K562 (cell line): ENCODE measurements at regions not wholly inside any gene's neighbourhood (a gene's known extent, or its start where the extent isn't known, plus 50 kb on each side); places are given as distances from the start of the nearest gene placed in this dataset.

Experiments
- ATAC-seq: fragments of 200-7000 bp; cut with Tn5 transposase; 3 replicates; pipeline ENCODE4 v1.9.1; 2020; ENCODE audit warnings: moderate library complexity
- BruUV-seq: library from RNA; stranded (reverse); fragments of 400-500 nt; replicated peaks from 2 replicates; lab custom pipeline; 2021; lab: Mats Ljungman, UMichigan
- CTCF ChIA-PET: fragments of 300-600 bp; formaldehyde crosslinking; extraction: SDS; loops from one replicate; lab custom pipeline; 2021; ENCODE audit warnings: low intra/inter-chr PET ratio; lab: Yijun Ruan, JAX
- POLR2A ChIA-PET: fragments of 300-600, 350-650 bp; sonication (Branson Sonifier 250); formaldehyde crosslinking; extraction: SDS; loops from one replicate; lab custom pipeline; 2021; ENCODE audit warnings: antibody characterized with exemption, inconsistent platforms; lab: Yijun Ruan, JAX
- DNase-seq, 4 experiments: peaks; one replicate each; pipeline versions ENCODE4 v3.0.0 to v3.0.0-alpha.2; 2011 to 2018; ENCODE audit warnings: low spot score in 3 of 4, mixed read lengths in 3 of 4; ENCODE audit errors: extremely low read depth in 1 of 4
- FAIRE-seq: peaks from 2 replicates; lab custom pipeline; 2011; peaks lifted over from hg19 to GRCh38; lab: Jason Lieb, UNC
- H2AFZ ChIP-seq: 2 replicates; pipeline ENCODE4 v1.6.0; 2011; ENCODE audit warnings: low read depth, low read length, control low read depth, inconsistent platforms
- H3K27ac ChIP-seq: fragments of 200-600 bp; 3 replicates; pipeline ENCODE4 v1.8.0; 2011; ENCODE audit warnings: low read depth, mild to moderate bottlenecking, control low read depth, inconsistent platforms, low read length, moderate library complexity, mixed read lengths; ENCODE audit errors: extremely low read depth
- H3K27me3 ChIP-seq, 2 experiments: fragments of 300-600 bp in 1 of 2; 2 replicates in 1 of 2; 3 replicates in 1 of 2; pipeline versions ENCODE4 v1.6.0 to v1.8.0; 2011; ENCODE audit warnings: inconsistent platforms in 2 of 2, low read length in 2 of 2, mild to moderate bottlenecking in 1 of 2, mixed read lengths in 1 of 2, moderate library complexity in 1 of 2; ENCODE audit not compliant: control insufficient read depth in 2 of 2, insufficient read depth in 2 of 2
- H3K36me3 ChIP-seq: fragments of 300-600 bp; 3 replicates; pipeline ENCODE4 v1.8.0; 2011; ENCODE audit warnings: mild to moderate bottlenecking, low read length, inconsistent platforms; ENCODE audit not compliant: control insufficient read depth, insufficient read depth
- H3K4me1 ChIP-seq, 2 experiments: fragments of 200-600 bp in 1 of 2; replicated peaks in 1 of 2; 2 replicates in 1 of 2; 3 replicates in 1 of 2; pipeline versions ENCODE4 v1.5.1 to v1.8.0; 2011; ENCODE audit warnings: inconsistent platforms in 2 of 2, low read length in 2 of 2, mild to moderate bottlenecking in 1 of 2, mixed read lengths in 1 of 2, moderate library complexity in 1 of 2; ENCODE audit not compliant: control insufficient read depth in 2 of 2, insufficient read depth in 2 of 2
- H3K4me2 ChIP-seq: 2 replicates; pipeline ENCODE4 v1.6.1; 2011; ENCODE audit warnings: low read length, control low read depth, inconsistent platforms, mixed read lengths; ENCODE audit not compliant: insufficient read depth
- H3K4me3 ChIP-seq: fragments of 200-600 bp; sonication (generic), shearing (Covaris generic); 2 replicates; pipeline ENCODE4 v1.5.1; 2016; ENCODE audit warnings: control low read depth, inconsistent platforms
- H3K79me2 ChIP-seq: fragments of 200-600 bp; 3 replicates; pipeline ENCODE4 v1.8.0; 2011; ENCODE audit warnings: low read length, inconsistent platforms; ENCODE audit not compliant: control insufficient read depth, insufficient read depth
- H3K9ac ChIP-seq, 2 experiments: 2 replicates each; pipeline versions ENCODE4 v1.6.0 to v1.6.1; 2011; ENCODE audit warnings: low read depth in 2 of 2, low read length in 2 of 2, control low read depth in 1 of 2, inconsistent platforms in 1 of 2, mild to moderate bottlenecking in 1 of 2, mixed read lengths in 1 of 2; ENCODE audit not compliant: insufficient read depth in 1 of 2
- H3K9me1 ChIP-seq: one replicate; pipeline ENCODE4 v1.6.0; 2011; ENCODE audit warnings: inconsistent platforms, mild to moderate bottlenecking, low read length, moderate library complexity; ENCODE audit not compliant: control insufficient read depth, insufficient read depth
- H3K9me3 ChIP-seq: replicated peaks from 2 replicates; pipeline ENCODE4 v1.5.1; 2011; ENCODE audit warnings: low read depth, low read length, inconsistent platforms; ENCODE audit not compliant: control insufficient read depth, insufficient read depth
- H4K20me1 ChIP-seq: replicated peaks from 2 replicates; pipeline ENCODE4 v1.6.1; 2011; ENCODE audit warnings: low read length, inconsistent platforms, mixed read lengths; ENCODE audit not compliant: control insufficient read depth, insufficient read depth
- ESRRB ChIP-seq: fragments of 250-450 bp; sonication (Bioruptor Pico); IDR thresholded peaks from 2 replicates; pipeline ENCODE4 v1.5.0; 2020; ENCODE audit warnings: mild to moderate bottlenecking, moderate library complexity, borderline replicate concordance
- LARP7 ChIP-seq: fragments of 450-650 bp; IDR thresholded peaks from 2 replicates; pipeline ENCODE4 v1.6.1; 2016
- WGBS: fragments of 100-300 bp; shearing (Covaris generic); methylation state at CpG from one replicate; pipeline ENCODE4 v1.1.6; 2016; ENCODE audit warnings: low coverage, mixed read lengths; ENCODE audit not compliant: insufficient coverage; ENCODE audit errors: missing lambda C conversion rate; 5-methylcytosine and 5-hydroxymethylcytosine counted together
- in situ Hi-C: fragments of 300-500 bp; cut with MboI; formaldehyde crosslinking; loops from 4 replicates; pipeline ENCODE4 v1.15.0; 2018; ENCODE audit warnings: inconsistent platforms, mixed read lengths
- intact Hi-C: fragments of 100-400 bp; cut with micrococcal nuclease; formaldehyde crosslinking; loops from 2 replicates; pipeline ENCODE4 v1.14.2; 2022
- TF ChIP-seq, protein P1 (sequence below): sonication (generic); formaldehyde crosslinking; IDR thresholded peaks from 2 replicates; pipeline ENCODE4 v1.8.0; 2023; ENCODE audit warnings: mild to moderate bottlenecking, missing genetic modification reagents

DNA sequence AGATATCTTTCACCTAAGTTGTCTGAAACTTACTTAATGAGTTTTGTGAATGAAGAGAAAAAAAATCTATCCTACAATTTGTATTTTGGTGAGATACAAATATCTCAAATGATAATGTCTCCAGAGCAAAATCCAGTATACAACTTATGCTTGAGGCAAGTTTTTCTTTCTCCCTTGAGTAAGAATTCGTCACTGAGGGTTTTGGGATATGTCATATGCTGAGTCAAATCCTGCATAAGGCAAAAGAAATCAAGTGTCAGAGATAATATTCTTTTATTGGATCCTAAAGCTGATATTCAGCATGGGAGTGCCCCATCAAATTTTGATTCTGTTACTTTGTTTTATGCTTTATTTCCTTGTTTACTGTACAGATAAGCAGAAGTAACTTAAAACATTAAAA lies 1308.6 kb downstream of the ARAP2 start (continued):
- TF ChIP-seq, protein P1, sequence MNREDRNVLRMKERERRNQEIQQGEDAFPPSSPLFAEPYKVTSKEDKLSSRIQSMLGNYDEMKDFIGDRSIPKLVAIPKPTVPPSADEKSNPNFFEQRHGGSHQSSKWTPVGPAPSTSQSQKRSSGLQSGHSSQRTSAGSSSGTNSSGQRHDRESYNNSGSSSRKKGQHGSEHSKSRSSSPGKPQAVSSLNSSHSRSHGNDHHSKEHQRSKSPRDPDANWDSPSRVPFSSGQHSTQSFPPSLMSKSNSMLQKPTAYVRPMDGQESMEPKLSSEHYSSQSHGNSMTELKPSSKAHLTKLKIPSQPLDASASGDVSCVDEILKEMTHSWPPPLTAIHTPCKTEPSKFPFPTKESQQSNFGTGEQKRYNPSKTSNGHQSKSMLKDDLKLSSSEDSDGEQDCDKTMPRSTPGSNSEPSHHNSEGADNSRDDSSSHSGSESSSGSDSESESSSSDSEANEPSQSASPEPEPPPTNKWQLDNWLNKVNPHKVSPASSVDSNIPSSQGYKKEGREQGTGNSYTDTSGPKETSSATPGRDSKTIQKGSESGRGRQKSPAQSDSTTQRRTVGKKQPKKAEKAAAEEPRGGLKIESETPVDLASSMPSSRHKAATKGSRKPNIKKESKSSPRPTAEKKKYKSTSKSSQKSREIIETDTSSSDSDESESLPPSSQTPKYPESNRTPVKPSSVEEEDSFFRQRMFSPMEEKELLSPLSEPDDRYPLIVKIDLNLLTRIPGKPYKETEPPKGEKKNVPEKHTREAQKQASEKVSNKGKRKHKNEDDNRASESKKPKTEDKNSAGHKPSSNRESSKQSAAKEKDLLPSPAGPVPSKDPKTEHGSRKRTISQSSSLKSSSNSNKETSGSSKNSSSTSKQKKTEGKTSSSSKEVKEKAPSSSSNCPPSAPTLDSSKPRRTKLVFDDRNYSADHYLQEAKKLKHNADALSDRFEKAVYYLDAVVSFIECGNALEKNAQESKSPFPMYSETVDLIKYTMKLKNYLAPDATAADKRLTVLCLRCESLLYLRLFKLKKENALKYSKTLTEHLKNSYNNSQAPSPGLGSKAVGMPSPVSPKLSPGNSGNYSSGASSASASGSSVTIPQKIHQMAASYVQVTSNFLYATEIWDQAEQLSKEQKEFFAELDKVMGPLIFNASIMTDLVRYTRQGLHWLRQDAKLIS (CRISPR knock-in tag): no peak
- no peak for TF ChIP-seq ESRRB
- TF ChIP-seq, all 486 proteins: peak for 0

DNA sequence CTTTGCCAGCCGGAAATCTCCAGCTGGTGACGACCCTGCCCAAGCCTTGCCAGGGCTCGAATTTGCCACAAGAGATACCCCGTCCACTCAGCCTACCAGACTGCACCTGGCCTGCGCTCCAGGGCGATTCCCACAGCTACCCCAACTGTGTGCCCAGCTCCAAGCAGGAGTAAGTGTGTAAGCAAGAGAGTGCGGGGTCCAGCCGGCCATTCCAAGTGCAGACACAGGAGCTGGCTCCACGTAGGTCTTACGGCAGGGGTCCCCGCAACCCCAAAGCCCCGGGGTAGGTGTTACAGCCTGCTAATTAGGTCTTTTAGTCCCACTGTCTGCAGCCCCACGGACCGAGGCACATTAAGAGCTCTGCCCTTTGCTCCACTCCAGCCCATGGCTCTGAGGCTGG lies 1305.2 kb downstream of the ARAP2 start:
- TF ChIP-seq LARP7: no peak
- TF ChIP-seq, all 486 proteins: peak for 0

More for the DNA sequence above, 1305.2 kb downstream of the ARAP2 start:
- intact Hi-C loops: no loop called here
- ChIA-PET CTCF (no interaction called here), POLR2A (no interaction called here)
- no peaks in the 10 kb centered on the region for H4K20me1 ChIP-seq
- ATAC-seq (no peak), DNase-seq (no peak), FAIRE-seq (no peak)
- H3K4me2 ChIP-seq: no peak overlapping the region
- H2AFZ ChIP-seq: no peak overlapping the region
- H3K79me2 ChIP-seq: no peaks in the 10 kb centered on the region
- no peak overlapping the region for H3K27ac ChIP-seq
- no peak overlapping the region for H3K4me3 ChIP-seq
- under 1% methylated on average over 14 of the region's 14 CpGs for WGBS
- no peaks in the 10 kb centered on the region for H3K27me3 ChIP-seq
- no peaks in the 10 kb centered on the region for H3K4me1 ChIP-seq
- H3K9me1 ChIP-seq: no peaks in the 10 kb centered on the region
- H3K9me3 ChIP-seq: no peaks in the 10 kb centered on the region
- H3K9ac ChIP-seq: no peak overlapping the region
- no peaks in the 10 kb centered on the region for H3K36me3 ChIP-seq
- no TSS peak for BruUV-seq
- in situ Hi-C loops: no loop called here
